Lower leg skin (tissue), 3 donors: ENCODE measurements at regions not wholly inside any gene's neighbourhood (a gene's known extent, or its start where the extent isn't known, plus 50 kb on each side); places are given as distances from the start of the nearest gene placed in this dataset.

ENCODE experiments used
- CTCF ChIP-seq, 3 donors: fragments of 450-650 bp; IDR thresholded peaks; one replicate each; pipeline ENCODE4 v1.5.1; 2016; ENCODE audit warnings: antibody characterized with exemption in 3 of 3, mild to moderate bottlenecking in 3 of 3, moderate library complexity in 2 of 3
- POLR2A ChIP-seq, 2 donors: fragments of 450-650 bp; IDR thresholded peaks; one replicate each; pipeline ENCODE4 v1.6.1; 2016 to 2017; ENCODE audit warnings: antibody characterized with exemption in 2 of 2, mild to moderate bottlenecking in 1 of 2, moderate library complexity in 1 of 2

GRCh38 chr11:109027851-109028250, 363.0 kb downstream of the DDX10 start:
- TF ChIP-seq POLR2A (IDR thresholded peaks at IDR 0.05) (no peak), CTCF (IDR thresholded peaks at IDR 0.05) (no peak)
